ENCODE measurements at regions not wholly inside any gene's neighbourhood (a gene's known extent, or its start where the extent isn't known, plus 50 kb on each side); places are given as distances from the start of the nearest gene placed in this dataset.
"Not testable (repeated sequence)": the region's sequence is repeated elsewhere in the genome, so short reads cannot be mapped to it uniquely, and the experiment has no call there.

DNA sequence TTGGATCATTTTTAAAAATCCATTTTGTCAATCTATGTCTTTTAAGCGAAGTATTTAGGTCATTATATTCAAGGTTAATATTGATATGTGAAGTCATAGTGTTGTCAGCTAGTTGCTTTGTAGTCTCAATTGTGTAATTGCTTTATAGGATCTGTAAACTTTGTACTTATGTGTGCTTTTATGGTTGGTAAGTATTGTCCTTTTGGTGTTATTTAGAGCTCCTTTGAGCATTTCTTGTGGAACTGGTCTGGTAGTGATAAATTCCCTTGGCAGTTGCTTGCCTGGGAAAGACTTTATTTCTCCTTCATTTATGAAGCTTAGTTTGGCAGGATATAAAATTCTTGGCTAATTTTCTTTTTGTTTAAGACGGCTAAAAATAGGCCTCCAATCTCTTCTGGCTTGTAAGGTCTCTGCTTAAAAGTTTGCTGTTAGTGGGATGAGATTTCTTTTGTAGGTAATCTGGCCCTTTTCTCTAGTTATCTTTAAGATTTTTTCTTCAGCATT is 368.8 kb downstream of the SPRY2 start:
- DNase-seq = no peak

DNA sequence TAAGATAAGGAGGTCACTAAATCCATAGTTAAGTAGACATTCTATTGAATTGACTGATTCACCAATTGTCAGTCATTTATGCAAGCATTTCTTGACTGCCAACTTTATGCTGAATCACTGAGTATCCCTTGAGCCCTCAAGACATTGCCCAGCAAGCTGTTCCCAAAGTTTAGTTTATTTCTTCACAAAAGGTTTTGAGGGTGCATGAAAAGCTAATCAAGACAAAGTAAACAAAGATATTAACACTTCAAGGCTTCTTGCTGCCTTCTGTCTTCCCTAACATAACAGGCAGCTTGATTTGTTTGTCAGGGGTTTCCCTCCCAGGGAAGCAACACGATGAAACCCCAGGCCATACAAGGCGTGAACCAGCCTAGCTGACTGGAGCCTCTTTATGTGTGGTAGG is 374.4 kb downstream of the SPRY2 start:
- DNase-seq = no peak

- DNase-seq = no peak
These were observed 374.9 kb downstream of the SPRY2 start for GRCh38 chr13:79966059-79966458.

GRCh38 chr13:79946556-79946955 is 394.4 kb downstream of the SPRY2 start:
- DNase-seq = no peak

- DNase-seq = no peak
These were observed 397.4 kb downstream of the SPRY2 start for GRCh38 chr13:79943346-79944023.

DNA sequence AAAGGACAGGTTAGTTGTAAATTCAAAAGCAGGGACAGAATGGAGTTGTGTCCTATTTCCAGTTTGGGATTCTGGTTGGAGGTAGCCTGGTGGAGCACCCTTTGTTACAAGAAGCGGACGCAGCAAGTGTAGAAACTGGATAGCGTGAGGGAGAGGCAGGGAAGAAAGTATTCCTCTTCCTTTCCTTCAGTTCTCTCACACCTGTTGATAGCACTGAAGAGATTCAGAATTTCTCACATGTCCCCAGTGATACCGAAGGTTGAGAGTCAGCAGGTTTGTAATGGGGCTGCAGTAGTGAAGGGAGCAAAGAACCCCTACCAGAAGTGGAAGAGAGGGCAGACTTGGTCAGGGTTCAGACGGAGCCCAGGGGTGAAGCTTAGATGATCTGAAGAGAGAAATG is 399.2 kb downstream of the SPRY2 start:
- DNase-seq = no peak

GRCh38 chr13:79939689-79940088 is 401.2 kb downstream of the SPRY2 start:
- DNase-seq = no peak

DNA sequence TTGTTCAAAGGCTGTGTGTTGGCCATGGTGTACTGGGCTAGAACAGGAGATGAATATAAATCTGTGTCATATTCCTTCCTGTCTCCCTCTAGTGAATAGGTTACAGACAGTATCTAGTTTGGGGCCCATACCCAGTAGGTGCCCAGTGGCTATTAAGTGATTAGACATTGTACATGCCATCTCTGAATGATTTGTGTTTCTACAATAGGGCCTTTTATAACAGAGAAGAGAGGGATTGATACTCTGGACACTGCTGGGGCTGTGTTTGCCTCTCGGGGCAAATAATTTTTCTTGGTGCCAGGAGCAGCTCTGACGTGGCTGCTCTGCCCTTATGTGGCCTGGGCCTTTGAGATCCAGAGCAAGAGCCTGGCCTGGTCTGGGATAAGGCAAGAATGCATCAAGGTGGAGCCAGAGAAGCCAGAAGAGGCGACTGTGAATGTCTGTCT is 403.1 kb downstream of the SPRY2 start:
- no peak for DNase-seq

- no peak for DNase-seq
These were observed 403.6 kb downstream of the SPRY2 start for GRCh38 chr13:79937311-79937710.

DNA sequence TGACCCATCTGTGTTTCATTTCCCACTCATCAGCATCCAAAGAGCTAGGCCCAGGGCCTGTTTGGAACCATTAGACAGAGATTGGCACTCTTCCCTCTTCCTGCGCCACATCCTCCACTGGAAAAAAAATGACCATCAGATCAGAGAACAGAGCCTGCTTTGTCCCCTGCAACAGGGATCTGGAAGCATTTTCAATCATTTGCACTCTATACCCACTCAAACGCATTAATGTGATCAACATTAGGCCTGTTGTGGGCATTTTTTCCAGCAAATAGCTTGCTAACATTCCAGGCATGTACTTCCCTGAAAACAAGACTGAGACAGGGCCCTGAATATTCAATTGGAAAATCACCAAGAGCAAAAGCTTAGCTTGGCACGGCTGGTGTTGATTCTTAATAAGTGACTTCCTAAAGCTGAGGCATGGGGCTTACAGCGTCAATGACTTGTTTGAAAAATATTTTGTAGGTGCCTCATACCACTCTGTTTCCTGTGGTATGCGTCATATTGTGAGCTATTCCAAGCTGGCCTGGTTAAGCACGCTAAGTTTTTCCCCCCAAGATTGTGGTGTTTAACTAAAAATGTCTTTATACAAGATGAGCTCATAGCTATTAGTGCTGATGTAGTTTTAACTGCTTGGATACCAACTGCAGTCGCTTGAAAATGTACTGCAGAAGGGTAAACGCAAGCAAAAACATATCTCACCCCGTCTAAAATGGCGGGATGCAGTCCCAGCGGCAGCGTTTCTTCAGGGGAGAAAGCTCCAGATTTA is 404.4 kb downstream of the SPRY2 start:
- no peak for DNase-seq

- no peak for DNase-seq
These were observed 405.8 kb downstream of the SPRY2 start for GRCh38 chr13:79935121-79935520.

GRCh38 chr13:79933389-79933788 is 407.5 kb downstream of the SPRY2 start:
- DNase-seq = no peak

GRCh38 chr13:79932556-79932955 is 408.4 kb downstream of the SPRY2 start:
- DNase-seq = no peak

GRCh38 chr13:79923973-79924556 is 416.9 kb downstream of the SPRY2 start:
- DNase-seq = not testable (repeated sequence)

DNA sequence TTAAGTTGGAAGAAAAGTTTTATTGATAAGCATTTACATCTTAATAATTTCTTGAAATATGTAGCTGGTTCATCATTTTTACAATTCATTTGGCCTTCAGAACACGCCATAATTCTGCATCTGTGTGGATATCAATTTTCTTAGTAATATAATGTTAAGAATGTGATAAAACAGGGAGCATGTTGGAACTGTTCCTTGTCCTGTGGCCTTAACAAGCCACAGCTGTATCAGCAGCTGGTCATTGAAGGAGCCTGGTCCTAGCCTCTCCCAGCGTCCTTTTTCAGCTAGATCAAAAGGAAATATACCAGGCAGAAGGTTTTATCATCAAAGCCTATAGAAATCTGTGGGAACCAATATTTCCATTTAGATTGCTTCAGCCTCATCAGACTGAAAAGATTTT is 421.8 kb downstream of the SPRY2 start:
- no peak for DNase-seq

GRCh38 chr13:79918620-79919019 is 422.3 kb downstream of the SPRY2 start:
- DNase-seq = peak in 1 of 3 experiments; percentile 28

DNA sequence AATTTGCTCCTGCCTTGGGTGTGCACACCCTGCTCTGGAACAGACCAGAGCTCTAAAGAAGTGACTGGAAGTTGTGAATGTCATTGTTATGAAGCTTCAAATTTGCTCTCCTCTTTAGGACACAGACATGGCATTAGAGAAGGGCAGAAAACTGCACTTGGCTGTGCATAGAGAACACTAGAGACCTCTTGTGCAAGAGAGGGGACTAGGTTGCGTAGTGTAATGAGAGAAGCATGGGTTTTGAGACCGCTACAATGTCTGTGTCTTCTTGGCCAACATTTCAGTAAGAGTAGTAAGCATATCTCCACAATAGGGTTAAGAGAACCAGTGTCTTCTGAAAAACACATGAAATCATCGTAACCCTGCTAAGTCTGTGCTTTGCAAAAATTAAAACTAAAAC is 423.3 kb downstream of the SPRY2 start:
- DNase-seq = no peak

- no peak for DNase-seq
These were observed 425.7 kb downstream of the SPRY2 start for GRCh38 chr13:79915114-79915811.

DNA sequence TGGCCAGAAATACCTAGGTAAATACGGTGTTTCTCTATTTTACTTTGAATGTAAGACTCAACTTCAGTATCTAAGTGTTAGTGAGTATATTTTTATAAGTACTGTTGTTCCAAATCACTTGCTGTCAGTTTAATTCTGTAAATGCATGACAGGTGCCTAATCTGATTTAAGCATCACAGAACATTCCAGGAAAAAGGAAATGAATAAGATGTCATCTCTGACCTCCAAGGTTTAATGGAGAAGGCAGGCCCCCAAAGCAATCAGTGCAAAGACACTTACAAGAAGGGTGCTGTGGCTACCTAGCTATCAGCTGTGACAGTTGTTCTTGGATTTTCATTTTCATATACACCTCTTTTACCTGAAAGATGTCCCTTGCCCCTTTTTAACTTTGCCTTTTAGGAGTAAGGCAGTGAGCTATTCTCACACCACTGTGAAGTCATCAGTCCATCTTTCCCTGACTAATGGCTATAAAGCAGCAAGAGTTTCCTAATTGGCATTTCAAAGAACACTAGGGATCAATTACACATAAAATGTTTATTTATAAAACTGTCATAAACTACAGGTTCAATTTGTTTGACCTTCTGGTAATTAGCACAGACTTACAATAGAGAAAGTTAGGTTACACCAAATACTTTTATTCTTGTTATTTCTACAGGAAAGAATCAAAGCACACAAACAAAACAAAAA is 427.6 kb downstream of the SPRY2 start:
- DNase-seq = peak in 1 of 3 experiments; percentile 31

DNA sequence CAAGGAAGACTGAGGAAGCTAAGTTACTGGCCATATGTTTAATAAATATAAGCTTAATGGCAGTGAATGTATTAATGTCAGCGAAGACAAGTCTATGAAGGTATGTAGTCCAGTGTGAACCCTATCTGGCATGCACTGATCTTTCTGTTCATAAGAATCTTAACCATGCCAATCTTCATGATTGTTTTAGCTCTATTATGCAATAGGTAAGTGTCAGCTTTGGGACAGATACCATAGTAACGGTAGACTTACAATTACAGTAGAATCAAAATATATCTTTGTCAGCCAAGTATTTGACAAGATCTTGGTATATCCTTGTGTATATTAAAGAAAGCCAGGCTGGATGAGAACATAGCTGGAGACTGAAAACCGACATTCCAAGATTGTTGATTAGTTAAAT is 428.5 kb downstream of the SPRY2 start:
- DNase-seq = no peak

- DNase-seq = no peak
These were observed 429.9 kb downstream of the SPRY2 start for GRCh38 chr13:79910875-79911540.

- DNase-seq = no peak
These were observed 428.7 kb downstream of the NDFIP2 start for GRCh38 chr13:79909644-79910043.
